Omental fat pad (tissue), 3 donors: ENCODE measurements at regions not wholly inside any gene's neighbourhood (a gene's known extent, or its start where the extent isn't known, plus 50 kb on each side); places are given as distances from the start of the nearest gene placed in this dataset.

Experiments used
- ATAC-seq: fragments of 150-250 bp; one replicate; pipeline ENCODE4 v1.9.1; 2016; ENCODE audit warnings: mild to moderate bottlenecking, moderate library complexity; ENCODE audit not compliant: low FRiP score
- DNase-seq: peaks from one replicate; pipeline ENCODE4 v3.0.0-alpha.2; 2019; ENCODE audit warnings: low spot score
- CTCF ChIP-seq, 3 donors: fragments of 450-650 bp; IDR thresholded peaks; one replicate each; pipeline ENCODE4 v1.5.1; 2016 to 2017; ENCODE audit warnings: antibody characterized with exemption in 3 of 3, mild to moderate bottlenecking in 3 of 3, moderate library complexity in 2 of 3

- no peak for TF ChIP-seq CTCF (IDR thresholded peaks at IDR 0.05)
- DNase-seq (no peak), ATAC-seq (no peak)
Observed at GRCh38 chr6:2429032-2429431, 183.6 kb upstream of the GMDS start.

- DNase-seq (no peak), ATAC-seq (no peak)
- no peak for TF ChIP-seq CTCF (IDR thresholded peaks at IDR 0.05)
Observed at GRCh38 chr6:2426561-2427340, 181.3 kb upstream of the GMDS start.

- no peak for TF ChIP-seq CTCF (IDR thresholded peaks at IDR 0.05)
- DNase-seq (no peak), ATAC-seq (no peak)
Observed at GRCh38 chr6:2416128-2416712, 170.8 kb upstream of the GMDS start.

- no peak for TF ChIP-seq CTCF (IDR thresholded peaks at IDR 0.05)
- DNase-seq = no peak
- no peak for ATAC-seq
Observed at GRCh38 chr6:2414885-2415547, 169.6 kb upstream of the GMDS start.

- no peak for DNase-seq
- ATAC-seq = no peak
- TF ChIP-seq CTCF (IDR thresholded peaks at IDR 0.05) = no peak
Observed at GRCh38 chr6:2412731-2413130, 167.3 kb upstream of the GMDS start.

- TF ChIP-seq CTCF (IDR thresholded peaks at IDR 0.05) = no peak
- no peak for ATAC-seq
- DNase-seq = no peak
Observed at GRCh38 chr6:2410656-2411380, 165.4 kb upstream of the GMDS start.
